NOMO-1 (cell line): ENCODE measurements at regions not wholly inside any gene's neighbourhood (a gene's known extent, or its start where the extent isn't known, plus 50 kb on each side); places are given as distances from the start of the nearest gene placed in this dataset.

Experiments used
- DNase-seq, 2 experiments: peaks; one replicate each; lab custom pipeline; 2025; ENCODE audit not compliant: unreplicated experiment in 2 of 2; lab: John Stamatoyannopoulos, UW

DNA sequence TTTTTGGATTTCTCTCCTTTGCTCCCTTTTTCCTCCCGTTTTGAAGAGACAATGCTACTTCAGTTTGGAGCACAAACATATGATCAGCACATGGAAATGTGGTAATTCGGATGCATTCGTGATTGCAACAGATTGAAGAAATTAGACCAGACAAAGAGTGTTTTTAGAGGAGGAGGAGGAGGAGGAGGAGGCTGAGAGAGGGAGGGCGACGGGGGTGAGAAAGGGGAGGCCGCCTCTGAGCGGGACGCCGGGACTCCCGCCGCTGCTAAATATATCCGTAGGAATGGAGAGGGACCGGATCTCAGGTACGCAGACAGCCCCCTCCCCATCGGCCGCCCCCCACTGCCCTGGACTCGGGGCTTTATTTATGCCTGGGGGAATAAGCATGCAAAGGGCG is 179.3 kb downstream of the SEC14L1 start:
- peak; percentile 17 to 54 for DNase-seq

DNA sequence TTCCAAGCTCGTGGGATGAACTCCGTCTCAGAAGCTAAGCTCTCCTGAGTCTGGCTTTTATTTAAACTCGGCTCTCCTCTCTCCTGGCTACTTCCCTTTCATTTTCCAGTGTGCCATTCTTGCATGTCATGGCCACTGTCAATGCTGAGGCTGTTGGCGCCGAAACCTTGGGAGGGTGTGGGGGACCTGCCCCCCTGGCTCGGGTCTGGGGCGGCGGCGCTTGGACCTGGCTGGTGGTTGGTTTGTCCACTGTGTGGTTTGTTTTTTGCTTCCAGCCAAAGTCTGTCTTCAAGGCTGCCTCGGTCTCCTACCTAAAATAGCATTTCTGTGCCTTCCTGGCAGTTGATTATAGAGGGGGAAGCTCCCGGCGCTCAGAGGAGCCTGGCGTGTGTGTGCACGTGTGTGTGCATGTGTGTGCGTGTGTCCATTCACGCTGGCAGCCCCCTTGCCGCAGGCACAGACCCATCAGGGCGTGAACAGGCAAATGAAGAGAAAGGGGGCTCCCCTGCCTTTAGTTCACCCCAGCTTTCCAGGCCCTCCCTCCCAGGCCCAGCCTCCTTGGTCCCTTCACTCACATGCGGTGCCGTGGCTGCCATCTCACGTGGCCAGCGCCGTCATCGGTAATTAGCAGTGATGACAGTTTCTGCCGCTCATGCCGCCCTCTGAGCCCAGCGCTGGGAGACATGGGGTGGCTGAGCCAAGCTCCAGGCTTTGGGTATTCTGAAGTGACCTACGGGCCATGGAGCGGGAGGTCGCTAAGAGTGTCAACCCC is 179.9 kb downstream of the SEC14L1 start:
- peak; percentile 44 to 66 for DNase-seq

DNA sequence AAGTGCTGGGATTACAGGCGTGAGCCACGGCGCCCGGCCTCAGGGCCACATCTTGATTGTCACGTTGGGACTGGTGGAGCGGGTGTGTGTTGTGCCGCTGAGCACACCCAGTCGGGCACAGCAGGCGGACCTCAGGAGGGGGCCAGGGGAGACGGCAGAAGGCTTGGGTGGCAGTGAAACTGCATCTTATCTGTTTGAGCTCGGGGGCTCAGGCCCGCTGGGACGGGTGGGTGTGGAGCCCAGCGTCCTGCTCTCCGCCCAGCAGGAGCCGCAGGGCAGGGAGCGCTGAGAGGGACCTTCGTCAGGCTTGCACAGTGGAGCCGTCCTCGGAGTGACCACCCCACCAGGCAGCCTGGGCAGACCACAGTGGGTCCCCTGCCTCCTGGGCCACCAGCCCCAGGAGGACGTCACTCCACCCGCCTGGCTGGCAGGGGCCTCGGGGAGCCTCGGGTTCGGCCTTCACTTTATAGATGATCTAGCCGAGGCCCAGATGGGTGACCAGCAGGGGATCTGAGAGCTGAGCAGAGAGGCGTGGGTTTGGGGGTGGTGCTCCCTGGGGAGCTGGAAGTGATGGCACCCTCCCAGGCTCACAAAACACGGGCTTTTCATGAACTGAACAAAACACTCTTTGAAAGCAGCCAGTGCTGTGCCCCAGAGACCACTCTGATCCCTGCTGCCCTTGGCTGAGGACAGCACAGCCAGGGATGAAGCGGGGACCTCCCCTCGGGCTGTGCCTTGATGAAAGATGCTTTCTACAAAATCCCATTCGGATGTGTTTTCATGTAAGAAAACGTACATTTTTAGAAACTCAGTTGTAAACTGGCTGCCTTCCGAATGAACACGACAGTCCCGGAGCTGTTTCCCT is 181.1 kb downstream of the SEC14L1 start:
- DNase-seq: no peak

DNA sequence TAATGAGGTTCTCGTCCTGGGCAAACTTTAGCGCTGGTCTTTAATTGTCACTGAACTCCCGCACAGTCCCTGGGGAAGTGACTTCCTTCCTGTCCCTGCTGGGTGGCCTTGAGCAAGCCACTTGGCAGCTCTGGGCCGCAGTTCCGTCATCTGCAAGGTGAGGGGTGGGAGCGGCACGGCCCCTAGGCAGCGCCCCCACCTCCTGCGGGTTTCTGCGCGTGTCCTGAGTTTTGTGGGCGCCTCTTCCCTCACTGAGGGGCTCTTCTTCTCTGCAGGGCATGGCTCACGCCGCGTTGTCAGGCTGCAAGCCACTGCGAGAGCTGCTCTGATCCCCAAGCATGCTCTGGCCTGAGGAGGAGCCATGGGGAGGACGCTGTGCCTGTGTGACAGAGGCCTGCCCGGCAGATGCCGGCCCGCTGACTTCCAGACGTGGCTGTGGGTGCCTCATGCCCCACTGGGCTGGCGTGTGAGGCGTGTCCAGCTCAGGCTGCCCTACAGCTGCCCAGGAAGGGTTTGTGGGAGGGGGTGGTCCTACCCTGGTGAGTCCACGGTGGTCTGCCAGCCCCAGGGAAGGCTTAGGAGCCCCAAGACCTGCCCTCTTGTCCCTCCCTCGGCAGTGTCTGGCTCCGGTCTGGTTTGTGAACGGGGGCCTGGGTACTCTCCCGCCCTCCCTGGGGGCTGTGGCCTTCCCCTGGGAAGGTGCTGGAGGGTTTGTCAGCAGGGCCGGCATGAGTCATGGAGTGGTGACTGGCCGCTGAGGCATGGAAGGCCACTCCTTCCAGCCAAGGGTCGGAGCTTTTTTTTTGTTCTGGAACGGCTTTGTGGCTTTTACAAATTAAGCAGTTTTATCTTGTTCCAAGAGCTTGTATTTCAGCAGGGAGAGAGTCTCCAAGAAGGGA is 182.0 kb downstream of the SEC14L1 start:
- no peak for DNase-seq

DNA sequence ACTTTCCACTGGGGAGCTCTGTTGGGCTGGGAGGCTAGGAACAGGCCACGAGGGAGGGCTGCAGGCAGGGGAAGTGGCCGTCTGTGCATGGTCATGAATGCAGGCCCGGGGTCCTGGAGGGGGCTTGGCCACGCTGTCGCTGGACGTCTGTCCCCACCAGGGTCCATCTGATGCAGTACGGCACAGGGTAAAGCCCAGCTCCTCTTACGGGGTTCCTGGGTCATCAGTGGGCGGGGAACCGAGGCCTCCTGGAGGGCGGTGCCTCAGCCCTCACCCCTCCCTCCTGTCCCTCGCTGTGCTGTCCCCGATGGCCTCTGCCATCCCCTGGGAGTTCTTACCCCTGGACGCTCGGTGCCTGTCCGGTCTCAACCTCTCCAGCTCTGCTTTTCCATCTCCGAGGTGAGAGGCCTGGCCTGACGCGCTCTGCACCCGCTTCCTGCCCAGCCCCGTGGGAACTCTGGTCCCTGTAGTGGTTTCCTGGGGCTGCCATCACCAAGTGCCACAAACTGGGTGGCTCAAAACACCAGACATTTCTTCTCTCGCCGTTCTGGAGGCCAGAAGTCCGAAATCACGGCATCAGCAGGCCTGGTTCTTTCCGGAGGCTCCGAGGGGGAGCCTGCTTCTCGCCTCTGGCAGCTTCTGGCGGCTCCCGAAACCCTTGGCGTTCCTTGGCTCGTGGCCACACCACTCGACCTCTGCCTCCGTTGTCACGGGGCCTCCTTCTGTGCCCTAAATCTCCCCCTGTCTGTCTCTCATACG is 182.8 kb downstream of the SEC14L1 start:
- DNase-seq: no peak

DNA sequence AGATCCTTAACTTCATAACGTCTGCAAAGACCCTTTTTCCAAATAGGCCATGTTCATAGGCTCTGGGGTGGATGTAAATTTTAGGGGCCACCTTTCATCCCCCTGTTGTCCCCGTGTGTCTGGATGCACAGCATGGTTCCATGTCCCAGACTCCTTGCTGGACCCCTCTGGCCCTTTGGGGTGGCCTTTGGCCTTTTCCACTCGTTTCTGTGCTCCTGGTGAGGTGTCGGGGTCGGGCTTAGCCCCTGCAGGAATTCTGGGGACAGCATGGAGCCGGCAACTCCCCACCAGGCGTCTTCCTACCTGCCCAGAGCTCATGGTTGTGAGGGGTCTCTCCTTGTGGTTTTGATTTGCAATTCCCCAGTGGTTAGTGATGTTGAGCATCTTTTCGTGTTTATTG is 183.5 kb downstream of the SEC14L1 start:
- DNase-seq: no peak

DNA sequence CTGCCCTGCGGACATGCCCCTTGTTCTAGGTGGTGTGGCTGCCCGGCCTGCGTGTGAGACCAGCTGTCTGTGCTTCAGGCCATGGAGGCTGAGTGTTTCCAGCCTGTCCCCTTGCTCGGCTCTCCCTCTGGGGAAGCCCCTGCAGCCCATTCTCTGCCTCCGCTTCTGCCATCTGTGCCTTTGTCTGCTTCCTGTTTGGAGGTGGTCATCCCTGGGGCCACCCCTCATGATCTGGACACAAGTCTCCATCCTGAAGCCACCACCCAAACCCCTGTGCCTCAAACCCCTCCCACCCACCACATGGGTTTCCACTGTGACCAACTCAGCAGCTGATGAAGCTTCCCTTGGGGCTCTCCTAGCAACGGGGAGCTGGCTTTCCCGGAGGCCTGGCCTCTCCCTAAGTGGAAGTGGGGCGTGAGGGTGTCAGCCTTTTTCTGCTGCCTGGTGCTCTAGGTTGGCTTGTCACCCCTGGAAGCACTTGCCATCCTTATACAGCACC is 184.9 kb downstream of the SEC14L1 start:
- DNase-seq: no peak

DNA sequence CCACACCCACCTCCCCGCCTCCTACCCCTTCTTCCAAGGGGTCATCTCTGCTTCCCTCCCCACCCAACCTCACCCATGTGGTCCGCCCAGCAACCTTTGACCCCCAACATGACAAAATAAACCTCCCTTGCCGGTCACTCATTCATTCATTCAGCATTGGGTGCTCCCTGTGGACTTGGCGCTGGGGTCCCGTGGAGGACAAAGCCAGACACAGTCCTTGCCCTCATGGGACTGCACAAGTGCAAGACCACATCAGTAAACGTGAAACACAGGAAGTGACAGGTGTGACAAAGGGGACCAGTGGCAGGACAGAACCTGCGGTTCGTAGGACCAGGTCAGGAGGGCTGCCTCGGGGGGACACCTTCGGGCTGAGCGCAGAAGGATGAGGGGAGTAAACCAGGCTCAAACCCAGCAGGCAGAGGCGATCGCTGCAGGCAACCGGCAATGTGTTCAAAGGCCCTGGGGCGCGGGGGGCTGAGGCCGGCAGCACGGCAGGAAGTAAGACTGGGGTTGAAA is 185.4 kb downstream of the SEC14L1 start:
- DNase-seq: no peak

DNA sequence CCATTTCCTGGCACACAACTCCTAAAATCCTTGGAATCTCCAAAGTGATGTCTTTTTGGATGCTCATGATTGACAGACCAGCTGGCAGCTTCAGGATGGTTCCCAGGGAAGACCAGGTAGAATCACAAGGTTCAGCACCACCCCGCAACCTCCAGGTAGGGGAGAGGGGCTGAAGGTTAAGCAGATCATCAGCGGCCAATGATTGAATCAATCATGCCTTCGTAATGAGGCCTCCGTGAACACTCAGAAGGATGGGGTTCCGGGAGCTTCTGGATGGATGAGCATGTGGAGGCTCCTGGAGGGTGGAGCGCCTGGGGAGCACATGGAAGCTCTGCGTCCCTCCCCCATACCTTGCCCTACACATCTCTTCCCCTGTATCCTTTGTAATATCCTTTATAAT is 185.9 kb downstream of the SEC14L1 start:
- no peak for DNase-seq

DNA sequence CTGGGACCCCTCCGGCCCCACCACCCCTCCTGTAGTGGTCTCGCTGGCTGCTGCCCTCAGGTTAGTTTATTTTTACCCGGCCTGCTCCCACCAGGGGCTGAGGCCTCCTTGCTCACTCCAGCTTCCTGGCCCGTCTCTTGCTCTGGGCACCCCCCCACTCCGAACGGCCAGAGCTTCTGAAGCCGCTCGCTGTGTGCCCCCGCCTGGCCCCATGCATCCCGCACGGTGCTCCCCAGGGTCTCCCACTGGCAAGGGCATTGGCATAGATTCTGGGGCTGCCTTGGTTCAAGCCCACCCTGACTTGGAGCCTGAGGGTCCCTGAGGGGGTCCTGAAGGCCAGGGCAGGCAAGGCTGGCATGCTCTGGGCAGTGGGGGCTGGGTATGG is 186.4 kb downstream of the SEC14L1 start:
- no peak for DNase-seq

DNA sequence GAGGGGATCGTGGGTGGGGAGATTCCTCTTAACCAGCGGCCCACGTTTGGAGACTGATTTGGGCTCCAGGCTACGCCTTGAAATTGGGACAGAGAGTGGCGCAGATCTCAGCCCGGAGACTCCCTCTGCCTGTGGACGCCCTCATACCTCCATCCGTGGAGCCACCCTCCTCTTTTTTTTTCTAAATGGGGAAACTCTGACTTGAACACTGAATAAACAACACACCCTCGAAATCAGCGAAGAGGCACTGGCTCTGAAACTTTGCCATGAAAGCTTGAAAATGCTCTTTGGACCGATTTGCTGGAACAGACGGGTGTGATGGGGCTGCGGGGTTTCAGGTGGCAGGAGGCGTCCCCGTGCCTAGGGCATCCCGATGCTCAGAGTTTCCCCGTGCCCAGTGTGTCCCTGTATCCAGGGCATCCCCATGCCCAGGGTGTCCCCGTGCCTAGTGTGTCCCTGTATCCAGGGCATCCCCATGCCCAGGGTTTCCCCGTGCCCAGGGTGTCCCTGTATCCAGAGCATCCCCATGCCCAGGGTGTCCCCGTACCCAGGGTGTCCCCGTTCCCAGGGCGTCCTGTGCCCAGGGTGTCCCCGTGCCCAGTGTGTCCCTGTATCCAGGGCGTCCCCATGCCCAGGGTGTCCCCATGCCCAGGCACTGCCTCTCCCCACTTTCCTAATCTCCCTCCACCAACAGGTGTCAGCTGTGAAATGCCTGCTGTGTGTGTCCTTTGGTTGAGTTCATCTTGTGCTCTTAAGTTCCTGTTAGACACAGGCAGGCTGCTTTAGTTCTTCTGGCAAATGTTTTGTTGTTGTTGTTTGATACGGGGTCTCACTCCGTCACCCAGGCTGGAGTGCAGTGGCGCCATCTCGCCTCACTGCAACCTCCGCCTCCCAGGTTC is 187.0 kb downstream of the SEC14L1 start:
- DNase-seq: no peak

DNA sequence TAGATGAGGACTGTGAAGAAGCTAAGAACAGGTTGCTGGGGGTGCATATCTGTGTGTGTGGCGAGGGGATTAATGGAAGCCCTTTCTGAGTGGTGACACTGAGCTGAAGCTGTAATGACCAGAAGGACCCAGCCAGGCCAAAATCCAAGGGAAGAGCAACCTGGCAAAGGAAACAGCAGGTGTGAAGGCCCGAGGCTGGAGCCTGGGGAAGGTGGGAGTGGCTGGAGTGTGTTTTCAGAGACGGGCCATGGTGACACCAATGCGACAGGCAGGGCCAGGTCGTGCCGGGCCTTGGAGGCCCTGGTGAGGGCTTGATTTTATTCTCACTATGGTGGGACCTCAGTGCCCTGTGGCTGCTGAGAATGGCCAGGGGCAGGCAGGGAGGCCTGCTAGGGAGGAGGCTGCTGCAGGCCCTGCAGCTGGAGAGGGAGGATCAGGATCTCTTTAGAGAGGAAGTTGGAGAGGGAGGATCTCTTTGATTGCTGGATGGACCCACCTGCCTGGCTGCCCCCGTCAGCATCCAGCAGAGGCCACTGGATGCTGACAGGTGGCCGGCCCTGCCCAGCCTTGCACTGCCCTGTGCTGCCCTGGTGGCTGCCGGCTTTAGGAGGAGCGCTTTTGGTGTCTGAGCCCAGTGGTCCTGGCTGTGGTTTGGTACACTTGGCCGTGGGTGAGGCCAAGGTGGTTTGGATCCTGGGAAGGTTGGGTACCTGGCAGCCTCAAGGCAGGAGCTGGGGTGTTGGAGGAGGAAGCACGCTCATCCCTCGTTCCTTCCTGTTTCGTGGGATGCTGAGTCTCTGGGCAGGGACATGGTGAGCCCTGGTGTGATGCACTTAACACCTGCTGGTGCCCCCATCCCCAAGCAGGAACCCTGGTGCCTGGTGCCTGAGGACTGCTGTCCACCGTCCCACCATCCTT is 188.3 kb downstream of the SEC14L1 start:
- DNase-seq: no peak

DNA sequence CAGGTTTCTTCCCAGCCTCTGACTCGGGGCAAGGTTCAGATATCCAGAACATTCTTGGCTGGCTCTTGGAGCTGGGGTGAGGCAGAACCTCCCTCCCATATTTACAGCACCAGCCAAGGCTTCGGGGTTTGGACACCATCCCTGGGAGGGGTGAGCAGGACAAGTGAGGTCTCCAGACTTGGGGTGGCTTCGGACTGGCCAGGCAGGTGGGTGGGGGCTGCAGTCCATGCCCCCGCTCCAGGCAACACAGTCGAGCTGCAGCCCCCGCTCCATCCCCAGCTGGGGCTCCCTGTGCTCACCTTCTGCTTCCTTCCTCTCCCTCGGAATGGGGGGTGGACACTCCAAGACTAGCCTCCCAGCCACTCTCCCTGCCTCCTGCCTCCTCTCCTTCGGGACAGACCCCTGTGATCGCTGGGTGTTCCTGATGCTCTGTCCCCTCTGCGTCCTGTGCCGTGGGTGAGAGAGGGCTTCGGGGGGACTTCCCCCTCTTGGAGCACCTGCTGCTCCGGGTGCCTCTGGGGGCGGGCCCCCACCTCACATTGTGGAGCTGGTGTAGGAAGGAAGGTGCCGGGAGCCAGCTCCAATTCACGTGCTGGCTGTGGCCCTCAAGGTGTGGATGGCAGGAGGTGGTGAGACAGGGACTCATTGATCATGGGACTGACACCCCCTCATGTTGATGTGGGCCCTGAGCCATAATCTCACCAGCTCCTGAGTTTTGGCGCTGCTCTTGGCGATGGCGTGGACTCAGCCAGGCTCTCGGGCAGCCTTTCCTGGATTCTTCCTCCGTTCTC is 189.2 kb downstream of the SEC14L1 start:
- no peak for DNase-seq

DNA sequence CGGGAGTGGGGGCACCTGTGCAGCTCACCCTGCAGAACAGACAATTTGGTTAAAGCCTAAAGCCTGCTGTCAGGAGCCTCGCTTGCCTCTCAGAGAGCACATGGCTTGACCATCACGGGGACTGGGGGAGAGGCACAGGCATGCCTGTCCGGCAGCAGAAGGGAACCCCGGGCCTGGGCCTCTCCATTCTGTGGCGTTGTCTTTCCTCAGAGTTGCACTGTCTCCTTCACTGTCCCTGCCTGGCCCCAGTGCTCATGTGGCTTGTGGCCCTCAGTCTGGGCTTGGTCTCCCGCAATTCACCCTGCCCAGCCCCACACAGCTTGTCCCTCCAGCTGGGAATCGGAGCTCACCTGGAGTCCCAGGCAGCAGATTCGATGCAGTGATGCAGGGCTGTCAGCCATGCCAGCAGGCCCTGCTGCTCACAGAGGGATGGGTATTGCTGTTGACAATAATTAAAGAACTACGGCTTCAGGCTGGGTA is 189.9 kb downstream of the SEC14L1 start:
- no peak for DNase-seq

DNA sequence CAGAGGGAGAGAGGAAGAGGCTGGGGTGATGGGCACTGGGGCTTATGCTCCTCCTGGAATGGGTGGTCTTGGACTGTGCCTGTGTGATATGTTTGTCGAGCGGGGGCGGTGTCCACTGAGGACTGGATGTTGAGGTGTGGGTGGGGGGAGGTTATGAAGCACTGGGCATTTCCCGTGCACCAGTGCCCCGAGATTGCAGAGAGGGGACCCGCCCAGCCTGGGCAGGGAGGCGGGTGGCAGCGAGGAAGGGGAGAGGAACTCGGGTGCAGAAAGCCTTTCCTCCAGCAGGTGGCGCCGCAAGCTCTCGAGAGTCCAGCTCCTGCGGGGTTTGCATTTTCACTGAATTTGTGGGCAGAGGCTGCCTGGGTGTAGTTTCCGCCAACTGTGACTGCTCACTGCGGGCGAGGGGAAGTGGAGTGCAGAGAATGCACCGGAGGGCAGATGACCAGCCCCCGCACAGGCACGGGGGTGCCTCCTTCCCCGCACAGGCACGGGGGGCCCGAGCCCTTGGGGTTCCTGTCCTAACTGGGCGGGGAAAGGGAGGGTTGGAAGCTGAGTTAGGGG is 190.6 kb downstream of the SEC14L1 start:
- peak; percentile 81 to 91 for DNase-seq
